Effector CD8-positive, alpha-beta T cell (primary cell): ENCODE measurements at regions not wholly inside any gene's neighbourhood (a gene's known extent, or its start where the extent isn't known, plus 50 kb on each side); places are given as distances from the start of the nearest gene placed in this dataset.

Source experiments
- DNase-seq: peaks from one replicate; lab custom pipeline; 2025; lab: John Stamatoyannopoulos, UW

DNA sequence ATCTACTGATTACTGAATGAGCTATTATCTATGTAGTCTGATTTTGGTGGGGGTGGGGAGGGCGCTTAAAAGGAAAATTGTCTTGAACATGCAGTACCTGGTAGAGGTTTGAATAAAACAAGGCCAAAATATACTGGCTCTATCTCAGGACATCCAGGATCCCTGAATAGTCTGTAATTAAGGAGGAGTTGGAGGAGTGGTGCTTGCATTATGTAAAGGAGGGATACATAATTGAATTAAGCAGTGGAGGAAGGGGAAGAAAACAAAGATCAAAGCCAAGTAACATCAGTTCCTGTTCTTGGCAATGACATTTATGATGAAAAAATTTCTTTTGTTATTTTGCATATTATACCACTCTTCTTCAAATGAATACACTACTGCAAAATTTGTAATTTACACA lies 539.4 kb upstream of the ZEB2 start:
- DNase-seq = no peak

DNA sequence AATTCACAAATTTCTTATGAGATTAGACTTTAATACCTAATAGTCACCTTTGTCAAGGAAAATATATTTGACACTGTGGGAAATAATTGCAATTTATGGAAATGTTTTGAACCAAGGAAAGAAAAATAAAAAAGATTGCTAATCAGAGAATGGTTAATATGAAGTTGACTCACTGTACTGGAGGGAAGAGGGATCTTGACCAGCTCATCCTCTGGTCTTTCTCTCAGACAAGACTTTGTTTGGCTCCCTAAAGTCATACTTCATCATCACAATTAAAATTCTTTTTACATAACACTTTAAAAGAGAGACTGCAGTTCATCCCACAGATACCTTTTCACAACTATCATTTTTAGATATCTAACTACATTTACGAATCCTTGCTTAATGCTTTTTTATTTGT lies 538.5 kb upstream of the ZEB2 start:
- no peak for DNase-seq

DNA sequence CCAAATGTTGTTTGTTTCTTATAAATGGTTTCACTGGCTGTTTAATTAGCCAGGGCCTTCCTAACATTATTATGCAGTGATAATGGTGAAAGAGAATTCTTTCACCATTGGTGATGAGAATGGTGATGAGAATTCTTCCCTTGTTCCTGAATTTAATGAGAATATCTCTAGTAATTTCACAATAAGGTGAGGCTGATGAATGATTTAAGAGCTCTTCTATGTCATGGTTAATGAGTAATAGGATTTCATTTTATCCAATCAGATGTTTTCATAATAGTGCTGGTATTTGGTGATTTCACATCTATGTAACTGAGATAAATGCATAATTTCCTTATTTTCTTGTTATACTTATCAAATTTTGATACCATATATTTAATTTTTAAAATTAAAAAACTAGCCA lies 535.7 kb upstream of the ZEB2 start:
- DNase-seq = no peak

- DNase-seq = no peak
Observed at GRCh38 chr2:145050134-145050533, 530.2 kb upstream of the ZEB2 start.

DNA sequence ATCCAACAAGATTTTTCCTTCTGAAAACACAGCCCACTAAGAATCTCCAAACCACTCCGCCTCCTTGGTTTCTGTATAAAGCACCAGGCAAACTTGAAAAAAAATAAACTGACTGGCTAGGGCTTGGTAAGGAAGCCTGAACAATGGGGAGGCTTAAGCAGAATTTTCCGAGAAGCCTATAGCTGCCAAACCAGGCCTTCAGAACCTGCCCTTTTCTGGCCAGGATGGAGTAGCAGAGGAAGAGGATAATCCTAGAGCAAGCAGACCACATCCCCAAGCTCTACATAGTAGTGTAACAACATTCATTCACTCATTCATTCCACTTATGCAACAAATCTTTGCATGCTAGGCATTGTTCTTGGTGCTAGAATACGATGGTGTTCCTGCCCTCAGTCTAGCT lies 529.6 kb upstream of the ZEB2 start:
- DNase-seq = no peak

DNA sequence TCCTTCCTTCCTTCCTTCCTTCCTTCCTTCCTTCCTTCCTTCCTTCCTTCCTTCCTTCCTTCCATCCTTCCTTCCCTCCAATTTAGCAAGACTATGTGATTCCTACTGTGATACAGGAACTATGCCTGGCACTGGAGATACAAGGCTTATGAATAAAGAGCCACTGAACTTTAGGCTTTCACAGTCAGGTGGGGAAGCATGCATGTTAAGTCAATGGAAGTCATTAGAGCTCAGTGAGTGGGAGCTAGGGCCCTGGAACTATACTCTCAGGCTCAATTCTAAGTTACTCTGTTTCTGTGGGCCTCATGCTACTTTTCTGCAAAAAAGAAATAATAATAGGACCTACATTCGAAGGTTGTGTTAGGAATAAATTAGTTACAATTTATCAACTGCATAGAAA lies 527.6 kb upstream of the ZEB2 start:
- no peak for DNase-seq

DNA sequence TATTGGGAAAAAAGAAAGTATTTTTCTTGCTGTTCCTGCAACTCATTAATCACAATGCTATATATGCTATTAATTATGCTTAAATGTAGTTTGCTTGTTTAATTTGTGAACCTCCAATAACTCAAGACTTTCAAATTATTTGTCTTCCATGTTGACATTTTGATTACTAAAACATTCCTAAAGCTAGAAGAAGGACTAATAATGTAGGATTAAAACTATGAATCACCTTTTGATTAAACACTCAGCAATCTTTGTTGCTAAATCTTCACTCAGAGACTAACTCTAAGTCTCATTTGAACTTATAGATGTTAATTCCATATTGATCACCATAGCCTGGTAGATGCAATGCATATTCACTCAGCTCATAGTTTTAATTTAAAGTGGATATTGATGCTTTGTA lies 524.6 kb upstream of the ZEB2 start:
- DNase-seq = no peak

- DNase-seq = no peak
Observed at GRCh38 chr2:145043399-145043834, 523.5 kb upstream of the ZEB2 start.

DNA sequence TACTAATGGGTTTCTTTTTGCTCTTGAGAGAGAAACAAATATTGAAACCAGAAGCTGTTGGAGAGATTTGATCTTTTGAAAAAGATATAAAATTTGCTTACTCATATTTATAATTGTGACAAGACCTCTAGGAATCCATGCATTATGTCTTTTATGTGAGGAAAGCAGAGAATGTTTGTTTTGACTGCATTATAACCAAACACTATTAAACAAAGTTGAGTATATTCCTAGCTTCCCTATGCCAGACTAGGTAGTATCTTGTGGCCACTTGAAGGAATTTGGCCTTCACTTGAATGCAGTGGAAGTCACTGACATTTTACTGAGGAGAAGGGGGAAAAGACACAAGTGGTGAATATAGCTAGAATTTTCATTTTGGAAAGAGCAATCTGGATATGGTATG lies 521.8 kb upstream of the ZEB2 start:
- no peak for DNase-seq

DNA sequence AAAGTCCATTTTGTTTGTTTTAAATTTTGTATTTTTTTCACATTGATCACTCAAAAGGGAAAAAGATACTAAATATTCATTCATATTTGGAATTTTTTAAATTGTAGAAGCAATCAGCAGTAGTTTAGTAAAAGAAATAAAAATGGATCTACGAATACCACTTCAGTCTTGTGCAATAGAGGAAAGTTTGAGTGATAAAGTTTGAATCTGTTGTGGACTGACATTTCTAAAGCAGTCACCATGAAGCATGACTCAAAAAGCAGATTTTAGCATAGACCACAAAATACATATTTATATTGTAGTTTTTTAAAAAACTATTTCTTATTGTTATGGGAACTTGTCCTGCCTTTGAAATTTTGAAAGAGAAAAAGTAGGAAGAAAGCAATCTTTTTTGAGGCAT lies 520.5 kb upstream of the ZEB2 start:
- no peak for DNase-seq

- DNase-seq = no peak
Observed at GRCh38 chr2:145038041-145038525, 518.2 kb upstream of the ZEB2 start.

DNA sequence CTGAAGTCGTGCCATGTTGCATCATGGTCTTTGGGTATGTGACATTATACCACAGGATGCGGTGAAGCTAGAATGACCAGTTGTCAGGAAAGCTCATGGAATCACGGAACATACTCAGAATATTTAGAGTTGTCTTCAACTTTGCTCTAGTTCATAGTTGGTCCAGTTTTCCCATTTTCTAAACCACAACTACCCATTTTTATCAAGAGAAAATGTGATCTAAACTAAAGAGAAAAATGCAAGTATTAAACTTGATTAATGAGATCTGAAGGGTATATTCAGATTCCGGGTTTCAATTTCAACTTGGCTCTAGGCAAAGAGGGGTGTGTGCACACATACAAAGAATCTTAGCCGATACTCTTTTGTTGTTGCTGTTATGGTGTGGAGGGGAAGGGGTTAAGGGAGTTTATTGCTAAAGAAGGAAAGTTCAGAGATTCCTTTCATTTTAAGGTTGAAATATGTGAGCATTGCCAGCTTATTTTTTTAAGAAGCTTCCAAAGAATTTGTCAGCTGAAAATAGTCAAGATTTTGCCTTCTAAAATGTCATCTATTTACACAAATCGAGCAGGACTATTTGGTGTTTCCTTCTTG lies 516.6 kb upstream of the ZEB2 start:
- DNase-seq = no peak

- no peak for DNase-seq
Observed at GRCh38 chr2:145034511-145034910, 514.6 kb upstream of the ZEB2 start.

DNA sequence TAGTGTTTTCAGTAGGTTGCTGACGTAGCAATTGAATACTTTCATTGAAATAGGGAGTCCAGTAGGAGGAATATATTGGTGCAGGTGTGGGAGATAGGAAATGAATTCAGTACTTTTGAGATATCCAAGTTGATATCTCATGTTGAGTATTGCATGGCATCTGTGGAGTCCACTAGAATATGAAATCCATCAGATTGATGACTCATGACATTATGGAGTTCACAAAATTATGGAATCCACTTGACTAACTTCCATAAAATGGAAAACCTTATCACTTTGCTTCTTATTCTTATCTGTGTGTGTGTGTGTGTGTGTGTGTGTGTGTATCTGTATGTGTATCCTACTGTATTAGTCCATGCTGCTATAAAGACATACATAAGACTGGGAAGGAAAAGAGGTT lies 513.5 kb upstream of the ZEB2 start:
- no peak for DNase-seq

- no peak for DNase-seq
Observed at GRCh38 chr2:145032791-145033190, 512.9 kb upstream of the ZEB2 start.

- DNase-seq = no peak
Observed at GRCh38 chr2:145029873-145030272, 510.0 kb upstream of the ZEB2 start.

DNA sequence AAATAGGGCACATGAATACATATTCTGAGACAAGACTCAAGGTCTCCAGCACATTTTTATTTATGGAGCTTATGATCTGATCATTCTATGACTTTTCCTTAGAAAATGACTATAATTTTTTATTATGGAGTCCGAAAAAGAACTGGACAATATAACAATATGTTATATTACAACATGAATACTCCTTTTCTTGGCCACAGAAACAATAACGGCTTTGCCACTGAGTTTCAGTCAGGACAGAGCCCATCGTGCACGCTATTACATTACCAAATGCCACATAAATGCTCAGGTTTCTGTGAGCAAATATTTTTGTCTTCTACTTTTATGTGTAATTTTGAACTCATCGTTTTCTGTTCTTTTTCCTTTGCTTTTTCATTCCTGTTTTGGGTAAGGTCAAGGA lies 509.2 kb upstream of the ZEB2 start:
- no peak for DNase-seq

DNA sequence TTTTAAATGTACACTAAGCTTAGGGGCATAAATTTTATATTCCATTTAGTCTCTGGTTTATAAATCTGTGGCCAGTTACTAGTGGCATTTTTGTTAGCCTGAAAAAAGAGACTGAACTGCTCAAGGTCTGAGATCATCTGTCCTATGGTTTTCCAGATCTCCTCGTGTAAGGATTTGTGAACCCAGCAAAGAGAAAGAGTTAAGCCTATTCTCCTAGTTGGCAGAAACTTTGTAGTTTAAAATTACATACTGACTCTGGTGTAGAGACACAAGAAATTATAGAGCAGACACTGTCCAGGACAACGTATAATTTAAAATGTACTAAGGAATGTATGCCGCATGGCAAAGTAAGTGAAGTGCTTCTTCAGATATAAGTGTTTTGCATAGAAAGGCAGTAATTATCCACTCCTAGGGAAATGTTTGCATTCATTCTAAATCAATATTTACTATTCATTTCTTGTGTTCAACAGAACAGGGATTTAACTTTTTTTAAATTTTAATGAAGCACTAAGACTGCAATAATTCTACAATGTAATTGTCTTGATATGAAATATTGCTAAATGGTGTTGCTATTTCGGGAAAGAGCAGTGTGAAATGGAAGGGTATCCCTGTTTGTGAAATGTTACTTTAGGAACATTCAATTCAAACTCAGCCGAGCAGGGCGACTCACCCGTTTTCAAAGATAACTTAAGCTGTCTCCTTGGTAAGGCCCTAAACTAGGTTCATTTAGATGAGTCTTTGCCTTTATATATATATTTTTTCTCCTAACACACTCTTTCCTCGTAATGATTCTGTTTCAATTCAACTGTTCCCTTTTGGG lies 508.4 kb upstream of the ZEB2 start:
- DNase-seq = no peak

- no peak for DNase-seq
Observed at GRCh38 chr2:145026456-145027455, 506.8 kb upstream of the ZEB2 start.

GRCh38 chr2:145025382-145025781 lies 505.5 kb upstream of the ZEB2 start:
- DNase-seq = no peak

- DNase-seq = no peak
Observed at GRCh38 chr2:145023334-145023934, 503.5 kb upstream of the ZEB2 start.
